AG04450 (cell line): ENCODE measurements at regions not wholly inside any gene's neighbourhood (a gene's known extent, or its start where the extent isn't known, plus 50 kb on each side); places are given as distances from the start of the nearest gene placed in this dataset.

ENCODE experiments used
- CTCF ChIA-PET: fragments of 300-600, 350-600 bp; formaldehyde crosslinking; extraction: SDS; loops from one replicate; lab custom pipeline; 2022; ENCODE audit warnings: antibody characterized with exemption, inconsistent platforms; lab: Charles Lee
- POLR2A ChIA-PET: fragments of 350-600 bp; formaldehyde crosslinking; extraction: SDS; loops from one replicate; lab custom pipeline; 2021; ENCODE audit warnings: antibody characterized with exemption, inconsistent platforms; lab: Yijun Ruan, JAX
- DNase-seq: peaks from one replicate; pipeline ENCODE4 v3.0.0-alpha.2; 2011; ENCODE audit warnings: low read depth, low spot score
- H3K27ac ChIP-seq: one replicate; pipeline ENCODE4 v1.5.1; 2012; ENCODE audit warnings: low read depth, low read length, control low read depth
- H3K27me3 ChIP-seq: one replicate; pipeline ENCODE4 v1.6.0; 2012; ENCODE audit warnings: low read length; ENCODE audit not compliant: control insufficient read depth, insufficient read depth
- H3K4me3 ChIP-seq: 2 replicates; pipeline ENCODE4 v1.5.1; 2011; ENCODE audit warnings: mild to moderate bottlenecking, low read depth, low read length, control low read depth
- H3K9me3 ChIP-seq: 2 replicates; pipeline ENCODE4 v1.5.1; 2012; ENCODE audit warnings: low read length; ENCODE audit not compliant: control insufficient read depth, insufficient read depth
- TF ChIP-seq, protein P1 (sequence below): IDR thresholded peaks from 2 replicates; pipeline ENCODE4 v1.5.1; 2011; ENCODE audit warnings: low read depth, low read length, control low read depth, inconsistent platforms

DNA sequence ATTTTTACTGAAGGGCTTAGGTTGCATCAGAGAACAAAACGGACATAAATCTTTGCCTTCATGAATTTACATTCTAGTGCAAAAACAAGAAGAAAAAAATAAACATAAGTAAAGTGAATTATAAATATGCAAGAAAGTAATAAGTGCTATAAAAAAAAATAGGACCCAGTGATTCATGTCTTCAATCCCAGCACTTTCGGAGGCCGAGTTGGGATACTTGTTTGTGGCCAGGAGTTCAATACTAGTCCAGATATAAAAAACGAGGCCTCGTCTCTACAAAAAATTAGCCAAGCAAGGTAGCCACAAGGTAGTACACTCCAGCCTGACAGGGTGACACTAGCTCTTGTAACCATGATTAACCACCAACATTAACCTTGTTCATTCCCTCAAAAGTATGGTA is 193.5 kb downstream of the SIM1 start:
- DNase-seq, result no peak
- Histone ChIP-seq H3K27me3 (no peaks in the 10 kb centered on the region), H3K9me3 (no peaks in the 10 kb centered on the region), H3K27ac (no peak overlapping the region), H3K4me3 (no peak overlapping the region)
- ChIA-PET POLR2A (no interaction called here), CTCF (no interaction called here)
- TF ChIP-seq, protein P1, sequence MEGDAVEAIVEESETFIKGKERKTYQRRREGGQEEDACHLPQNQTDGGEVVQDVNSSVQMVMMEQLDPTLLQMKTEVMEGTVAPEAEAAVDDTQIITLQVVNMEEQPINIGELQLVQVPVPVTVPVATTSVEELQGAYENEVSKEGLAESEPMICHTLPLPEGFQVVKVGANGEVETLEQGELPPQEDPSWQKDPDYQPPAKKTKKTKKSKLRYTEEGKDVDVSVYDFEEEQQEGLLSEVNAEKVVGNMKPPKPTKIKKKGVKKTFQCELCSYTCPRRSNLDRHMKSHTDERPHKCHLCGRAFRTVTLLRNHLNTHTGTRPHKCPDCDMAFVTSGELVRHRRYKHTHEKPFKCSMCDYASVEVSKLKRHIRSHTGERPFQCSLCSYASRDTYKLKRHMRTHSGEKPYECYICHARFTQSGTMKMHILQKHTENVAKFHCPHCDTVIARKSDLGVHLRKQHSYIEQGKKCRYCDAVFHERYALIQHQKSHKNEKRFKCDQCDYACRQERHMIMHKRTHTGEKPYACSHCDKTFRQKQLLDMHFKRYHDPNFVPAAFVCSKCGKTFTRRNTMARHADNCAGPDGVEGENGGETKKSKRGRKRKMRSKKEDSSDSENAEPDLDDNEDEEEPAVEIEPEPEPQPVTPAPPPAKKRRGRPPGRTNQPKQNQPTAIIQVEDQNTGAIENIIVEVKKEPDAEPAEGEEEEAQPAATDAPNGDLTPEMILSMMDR, result no peak

DNA sequence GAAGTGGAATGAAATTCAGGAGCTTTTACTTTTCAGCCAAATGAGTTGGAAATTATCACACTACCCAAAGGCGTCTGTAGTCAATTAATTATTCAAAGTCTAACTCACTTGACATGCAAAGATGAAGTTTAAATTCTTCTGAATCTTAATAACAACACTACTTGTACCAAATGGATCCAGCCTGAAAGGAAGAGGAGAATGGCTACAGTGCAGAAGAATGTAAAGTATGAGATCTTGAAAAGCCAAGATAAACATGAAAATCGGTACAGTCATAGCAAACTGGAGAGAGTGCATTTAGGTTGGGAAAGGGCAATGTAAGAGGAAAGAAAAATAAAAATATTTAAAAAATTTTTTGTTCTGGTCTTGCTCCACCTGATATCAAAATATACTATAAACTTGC is 195.5 kb downstream of the SIM1 start:
- POLR2A ChIA-PET, result no interaction called here
- CTCF ChIA-PET, result interaction anchor here (0.7 to 1.2 kb wide), 2 partner anchors 40 to 93 kb away, joined by 3 read pairs; no protein-coding TSS in a partner anchor

DNA sequence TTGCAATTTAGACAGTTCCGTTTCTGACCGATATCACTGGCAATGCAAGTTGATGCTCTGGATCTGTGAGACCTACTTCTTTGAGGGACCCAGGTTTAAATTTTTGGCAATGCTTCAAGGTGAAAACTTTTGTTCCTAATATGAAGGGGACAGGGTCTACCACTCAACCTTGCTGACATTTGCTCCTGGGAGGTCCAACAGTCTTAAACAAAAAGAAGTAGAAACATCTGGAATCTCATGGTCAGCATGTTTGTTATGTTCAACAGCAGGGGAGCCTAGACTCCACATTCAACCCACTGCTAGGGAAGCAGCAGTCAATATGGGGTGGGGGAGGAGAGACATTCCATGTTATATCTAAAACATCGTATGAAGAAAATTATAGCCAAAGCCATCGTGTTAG is 196.4 kb downstream of the SIM1 start:
- no peak overlapping the region for H3K27ac ChIP-seq
- ChIA-PET POLR2A (no interaction called here), CTCF (interaction anchor here (1.0 to 1.2 kb wide), 2 partner anchors 10 to 40 kb away, joined by 3 to 4 read pairs; no protein-coding TSS in a partner anchor)
- H3K27me3 ChIP-seq, result no peaks in the 10 kb centered on the region
- H3K4me3 ChIP-seq, result no peak overlapping the region
- H3K9me3 ChIP-seq, result no peaks in the 10 kb centered on the region
- TF ChIP-seq, protein P1, result no peak
- no peak for DNase-seq

More for the DNA sequence above, 195.5 kb downstream of the SIM1 start:
- Histone ChIP-seq H3K4me3 (no peak overlapping the region), H3K27me3 (no peaks in the 10 kb centered on the region), H3K9me3 (no peaks in the 10 kb centered on the region), H3K27ac (no peak overlapping the region)
- peak; percentile 53 for DNase-seq
- TF ChIP-seq, protein P1, result no peak

DNA sequence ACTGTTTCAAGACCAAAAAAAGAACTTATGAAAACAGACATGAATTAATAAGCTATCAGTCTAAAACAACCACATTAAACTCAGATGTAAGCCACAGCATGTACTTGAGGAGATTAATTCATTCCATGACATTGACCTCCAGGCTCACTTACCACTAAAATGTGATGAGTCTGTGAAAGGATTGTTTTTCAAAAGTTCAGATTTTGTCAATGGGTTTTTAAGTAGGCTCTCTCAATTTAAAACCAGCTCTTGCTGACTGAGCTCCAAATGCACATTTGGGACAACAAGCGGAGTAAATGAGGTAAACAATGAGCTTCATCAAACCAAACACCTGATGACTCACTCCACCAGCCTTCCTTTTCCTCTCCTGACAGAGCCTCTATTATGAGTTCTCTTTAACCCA is 197.0 kb downstream of the SIM1 start:
- Histone ChIP-seq H3K4me3 (no peak overlapping the region), H3K9me3 (no peaks in the 10 kb centered on the region), H3K27me3 (no peaks in the 10 kb centered on the region), H3K27ac (no peak overlapping the region)
- CTCF ChIA-PET, result interaction anchor here (1.0 kb wide), 1 partner anchor 10 kb away, joined by 4 read pairs; no protein-coding TSS in a partner anchor
- DNase-seq, result no peak
- POLR2A ChIA-PET, result no interaction called here
- TF ChIP-seq, protein P1, result no peak

DNA sequence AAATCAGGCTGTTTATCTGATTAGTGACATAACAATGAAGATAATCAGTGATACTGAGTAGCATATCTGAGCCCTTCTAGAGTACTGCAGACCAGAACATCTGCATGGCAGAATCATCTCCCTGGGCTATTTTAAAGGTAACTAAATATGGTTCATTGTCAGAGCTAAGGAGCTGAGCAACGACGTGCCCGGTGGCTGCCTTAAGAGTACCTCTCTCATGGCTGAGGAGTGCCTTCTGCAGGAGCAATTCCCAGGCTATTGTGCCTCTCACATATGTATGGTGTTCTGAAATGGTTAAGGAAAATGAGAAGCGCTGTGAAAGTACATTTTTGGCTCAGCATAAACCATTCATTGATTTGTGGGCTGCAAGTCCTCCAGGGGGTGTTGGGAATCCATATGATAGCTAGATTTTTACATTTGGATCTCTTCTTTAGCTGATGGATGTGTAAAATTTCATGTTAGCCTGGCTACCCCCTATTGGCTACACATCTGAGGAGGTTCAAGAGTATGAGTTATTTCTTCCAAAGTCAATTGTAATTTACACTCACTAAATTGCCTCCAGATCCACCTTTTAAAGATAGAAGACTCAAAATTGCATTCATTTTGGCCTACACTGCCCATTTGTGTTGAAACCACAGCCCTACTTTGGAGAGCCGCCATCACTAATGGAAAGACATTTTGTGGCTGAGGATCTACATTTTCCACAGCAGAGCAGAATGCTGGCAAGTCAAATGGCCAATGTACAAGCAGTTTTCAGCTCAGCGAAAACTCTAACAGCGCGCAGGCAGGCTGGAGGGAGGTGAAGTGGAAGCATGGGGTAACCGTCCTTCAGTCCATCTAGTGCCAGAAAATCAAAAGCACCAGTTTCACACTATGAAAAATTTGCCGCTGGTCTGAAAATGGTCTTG is 198.0 kb downstream of the SIM1 start:
- POLR2A ChIA-PET, result no interaction called here
- CTCF ChIA-PET, result no interaction called here
- Histone ChIP-seq H3K27ac (no peak overlapping the region), H3K27me3 (no peaks in the 10 kb centered on the region), H3K4me3 (no peak overlapping the region), H3K9me3 (no peaks in the 10 kb centered on the region)
- TF ChIP-seq, protein P1, result no peak
- DNase-seq, result no peak
